Stimulated activated CD8-positive, alpha-beta memory T cell treated with anti-CD3 and anti-CD28 coated beads, Interleukin-4, amount 100 ng/mL, for 4 hours (primary cell): ENCODE measurements at regions not wholly inside any gene's neighbourhood (a gene's known extent, or its start where the extent isn't known, plus 50 kb on each side); places are given as distances from the start of the nearest gene placed in this dataset.

Source experiments
- DNase-seq, 2 donors: peaks; one replicate each; pipeline ENCODE4 v3.0.0-alpha.2; 2020; ENCODE audit warnings: low read depth in 2 of 2, low spot score in 1 of 2

- no peak for DNase-seq
Observed at GRCh38 chr5:125129151-125129806, 382.8 kb upstream of the ZNF608 start.

GRCh38 chr5:125130591-125130990 lies 384.2 kb upstream of the ZNF608 start:
- DNase-seq = no peak

GRCh38 chr5:125134216-125135081 lies 388.0 kb upstream of the ZNF608 start:
- no peak for DNase-seq

GRCh38 chr5:125137535-125137934 lies 391.1 kb upstream of the ZNF608 start:
- DNase-seq = no peak

- no peak for DNase-seq
Observed at GRCh38 chr5:125138266-125138665, 391.8 kb upstream of the ZNF608 start.

GRCh38 chr5:125139590-125139989 lies 393.2 kb upstream of the ZNF608 start:
- no peak for DNase-seq

GRCh38 chr5:125140220-125140619 lies 393.8 kb upstream of the ZNF608 start:
- DNase-seq = no peak

- DNase-seq = no peak
Observed at GRCh38 chr5:125140855-125141254, 394.4 kb upstream of the ZNF608 start.

GRCh38 chr5:125142458-125142857 lies 396.0 kb upstream of the ZNF608 start:
- no peak for DNase-seq

- no peak for DNase-seq
Observed at GRCh38 chr5:125143011-125143410, 396.6 kb upstream of the ZNF608 start.

- no peak for DNase-seq
Observed at GRCh38 chr5:125148076-125148475, 401.6 kb upstream of the ZNF608 start.

GRCh38 chr5:125148706-125149105 lies 402.3 kb upstream of the ZNF608 start:
- no peak for DNase-seq

GRCh38 chr5:125149110-125149509 lies 402.7 kb upstream of the ZNF608 start:
- no peak for DNase-seq

GRCh38 chr5:125149527-125149926 lies 403.1 kb upstream of the ZNF608 start:
- no peak for DNase-seq

- no peak for DNase-seq
Observed at GRCh38 chr5:125150041-125150669, 403.7 kb upstream of the ZNF608 start.

- DNase-seq = no peak
Observed at GRCh38 chr5:125151150-125151900, 404.9 kb upstream of the ZNF608 start.

GRCh38 chr5:125152044-125152443 lies 405.6 kb upstream of the ZNF608 start:
- DNase-seq = no peak

- DNase-seq = no peak
Observed at GRCh38 chr5:125152461-125153189, 406.2 kb upstream of the ZNF608 start.

- DNase-seq = no peak
Observed at GRCh38 chr5:125153231-125153630, 406.8 kb upstream of the ZNF608 start.

GRCh38 chr5:125154301-125155110 lies 408.1 kb upstream of the ZNF608 start:
- no peak for DNase-seq
